HCT116 (cell line): ENCODE measurements at regions not wholly inside any gene's neighbourhood (a gene's known extent, or its start where the extent isn't known, plus 50 kb on each side); places are given as distances from the start of the nearest gene placed in this dataset.
"Not testable (repeated sequence)": the region's sequence is repeated elsewhere in the genome, so short reads cannot be mapped to it uniquely, and the experiment has no call there.

Source experiments
- CTCF ChIP-seq, 3 experiments: fragments of 200-600 bp in 1 of 3; sonication (generic) in 1 of 3; IDR thresholded peaks in 2 of 3; conservative IDR thresholded peaks in 1 of 3; 2 replicates each; pipeline ENCODE4 v1.5.1; 2012 to 2017; ENCODE audit warnings: low read depth in 2 of 3, low read length in 2 of 3, antibody characterized with exemption in 1 of 3, borderline replicate concordance in 1 of 3, control low read depth in 1 of 3, mild to moderate bottlenecking in 1 of 3, mixed read lengths in 1 of 3, mixed run types in 1 of 3, moderate library complexity in 1 of 3; ENCODE audit not compliant: insufficient read depth in 1 of 3
- FOSL1 ChIP-seq: IDR thresholded peaks from 2 replicates; pipeline ENCODE4 v1.6.1; 2012; ENCODE audit warnings: low read depth
- POLR2A ChIP-seq: IDR thresholded peaks from 2 replicates; pipeline ENCODE4 v1.7.0; 2011; ENCODE audit warnings: borderline replicate concordance; ENCODE audit not compliant: insufficient read depth, insufficient read length; ENCODE audit errors: extremely low read depth
- POLR2AphosphoS5 ChIP-seq: IDR thresholded peaks from 2 replicates; pipeline ENCODE4 v1.6.1; 2011; ENCODE audit warnings: mild to moderate bottlenecking, low read depth, low read length, moderate library complexity
- REST ChIP-seq: IDR thresholded peaks from 2 replicates; pipeline ENCODE4 v1.6.1; 2012; ENCODE audit warnings: low read depth
- SP1 ChIP-seq: IDR thresholded peaks from 2 replicates; pipeline ENCODE4 v1.6.1; 2012; ENCODE audit warnings: low read depth
- SRF ChIP-seq: IDR thresholded peaks from 2 replicates; pipeline ENCODE4 v1.6.1; 2012; ENCODE audit warnings: low read depth
- TF ChIP-seq, protein P1 (sequence below): IDR thresholded peaks from 2 replicates; pipeline ENCODE4 v1.6.1; 2012
- TF ChIP-seq, protein P2 (sequence below): IDR thresholded peaks from 2 replicates; pipeline ENCODE4 v1.6.1; 2012

- TF ChIP-seq CTCF (IDR thresholded peaks at IDR 0.05 in 2 of 3, conservative IDR thresholded peaks at IDR 0.05 in 1 of 3; ENCODE audit: borderline replicate concordance in 1 of 3, insufficient read depth in 1 of 3, low read depth in 2 of 3, low read length in 2 of 3); REST; SRF; FOSL1; POLR2A; SP1; POLR2AphosphoS5: not testable (repeated sequence)
- TF ChIP-seq, protein P1, sequence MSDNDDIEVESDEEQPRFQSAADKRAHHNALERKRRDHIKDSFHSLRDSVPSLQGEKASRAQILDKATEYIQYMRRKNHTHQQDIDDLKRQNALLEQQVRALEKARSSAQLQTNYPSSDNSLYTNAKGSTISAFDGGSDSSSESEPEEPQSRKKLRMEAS: not testable (repeated sequence)
- TF ChIP-seq, protein P2, sequence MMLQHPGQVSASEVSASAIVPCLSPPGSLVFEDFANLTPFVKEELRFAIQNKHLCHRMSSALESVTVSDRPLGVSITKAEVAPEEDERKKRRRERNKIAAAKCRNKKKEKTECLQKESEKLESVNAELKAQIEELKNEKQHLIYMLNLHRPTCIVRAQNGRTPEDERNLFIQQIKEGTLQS: not testable (repeated sequence)
Observed at GRCh38 chr3:145687978-145688377, 473.0 kb downstream of the PLOD2 start.
